Inferior parietal cortex (tissue), 1 donor: ENCODE measurements at regions not wholly inside any gene's neighbourhood (a gene's known extent, or its start where the extent isn't known, plus 50 kb on each side); places are given as distances from the start of the nearest gene placed in this dataset.

Experiments used
- DNase-seq: peaks from one replicate; pipeline ENCODE4 v3.0.0-alpha.2; 2016; ENCODE audit errors: extremely low spot score

GRCh38 chr3:18635215-18635614 is 210.1 kb upstream of the SATB1 start:
- no peak for DNase-seq

DNA sequence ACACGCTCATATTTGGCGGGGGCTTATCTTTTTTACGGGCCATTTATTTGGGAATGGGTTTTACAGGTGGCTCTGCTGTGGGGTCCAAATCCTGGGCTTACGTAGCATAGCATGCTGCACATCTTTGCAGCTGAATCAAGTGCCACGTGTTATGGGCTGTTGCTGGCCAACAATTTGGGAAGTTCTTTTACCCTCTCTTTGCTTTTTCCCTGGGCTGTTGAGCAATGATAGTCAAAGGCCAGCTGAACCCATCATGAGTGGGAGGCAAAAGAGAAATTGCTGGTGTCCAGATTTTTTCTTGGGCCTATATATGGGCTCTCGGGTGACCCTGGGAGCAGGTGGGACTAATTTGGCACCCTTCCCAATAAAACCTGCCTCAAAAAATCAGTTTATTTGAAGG is 209.3 kb upstream of the SATB1 start:
- no peak for DNase-seq

DNA sequence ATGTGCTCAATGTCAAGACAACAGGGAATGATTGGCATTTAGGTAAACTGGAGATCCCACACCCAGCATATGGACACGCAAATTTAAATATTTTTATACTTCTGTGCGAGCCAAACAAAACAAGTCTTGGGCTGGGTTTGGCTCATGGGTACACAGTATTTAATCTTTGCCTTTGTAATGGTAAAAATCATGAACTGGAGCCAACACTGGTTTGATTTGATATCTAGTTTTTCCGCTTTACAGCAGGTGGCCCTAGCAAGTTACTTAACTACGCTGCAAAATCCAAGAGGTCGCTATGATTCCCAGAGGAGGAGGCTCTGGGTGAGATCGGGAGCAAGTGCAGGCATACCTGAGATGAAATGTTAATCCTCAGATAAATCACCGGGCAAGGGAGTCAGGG is 207.9 kb upstream of the SATB1 start:
- DNase-seq: no peak

DNA sequence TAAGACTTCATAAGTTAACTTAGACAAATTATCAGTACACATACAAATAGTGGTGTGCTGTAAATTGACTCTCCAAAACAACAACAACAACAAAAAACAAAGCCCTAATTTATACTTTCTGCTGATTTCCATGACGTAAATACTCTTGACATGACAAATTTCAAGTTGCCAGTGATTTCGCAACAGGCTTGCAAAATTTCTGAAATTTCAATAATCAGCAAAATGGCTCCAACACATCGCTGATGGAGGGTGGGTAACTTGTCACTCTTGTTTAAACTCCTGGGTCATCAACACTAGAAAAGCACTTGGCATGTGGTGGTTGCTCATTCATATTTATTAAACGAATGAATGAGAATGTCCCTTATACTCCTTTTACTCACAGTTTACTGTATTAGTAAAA is 205.2 kb upstream of the SATB1 start:
- no peak for DNase-seq

DNA sequence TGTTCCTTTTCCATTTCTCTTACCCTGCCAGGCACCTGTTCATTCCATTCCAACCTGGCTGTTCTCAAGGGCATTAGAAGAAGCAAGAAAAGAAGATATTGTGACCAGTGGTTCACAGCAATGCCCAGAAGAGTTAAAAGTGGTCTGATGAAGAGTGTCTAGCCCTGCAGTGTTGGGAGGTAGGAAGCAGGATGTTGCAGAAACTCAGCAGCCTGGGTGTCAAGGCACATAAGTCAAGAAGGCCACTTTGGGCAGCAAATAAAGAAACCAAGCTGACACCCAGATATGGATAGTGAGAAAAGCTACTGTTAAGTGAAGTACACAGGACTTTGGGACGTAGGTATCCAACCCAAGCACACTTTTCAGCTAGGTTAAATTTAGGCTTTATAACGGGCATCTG is 199.9 kb upstream of the SATB1 start:
- DNase-seq: no peak

DNA sequence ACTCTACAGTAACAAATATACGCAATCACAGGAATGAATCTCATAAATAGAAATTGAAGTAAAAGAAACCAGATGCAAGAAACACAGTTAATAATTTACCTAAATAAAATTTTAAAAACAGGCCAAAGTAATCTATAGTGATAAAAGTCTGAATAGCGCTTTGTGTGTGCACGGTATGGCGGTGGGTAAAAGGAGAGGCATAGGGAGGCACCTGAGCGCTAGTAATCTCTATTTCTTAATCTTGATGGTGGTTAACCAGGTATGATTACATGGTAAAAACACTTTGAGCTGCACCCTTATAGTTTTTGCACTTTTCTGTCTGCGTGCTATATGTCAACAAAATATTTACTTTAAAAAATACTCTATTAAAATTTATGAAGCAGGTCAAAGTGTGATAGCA is 198.1 kb upstream of the SATB1 start:
- DNase-seq: no peak

DNA sequence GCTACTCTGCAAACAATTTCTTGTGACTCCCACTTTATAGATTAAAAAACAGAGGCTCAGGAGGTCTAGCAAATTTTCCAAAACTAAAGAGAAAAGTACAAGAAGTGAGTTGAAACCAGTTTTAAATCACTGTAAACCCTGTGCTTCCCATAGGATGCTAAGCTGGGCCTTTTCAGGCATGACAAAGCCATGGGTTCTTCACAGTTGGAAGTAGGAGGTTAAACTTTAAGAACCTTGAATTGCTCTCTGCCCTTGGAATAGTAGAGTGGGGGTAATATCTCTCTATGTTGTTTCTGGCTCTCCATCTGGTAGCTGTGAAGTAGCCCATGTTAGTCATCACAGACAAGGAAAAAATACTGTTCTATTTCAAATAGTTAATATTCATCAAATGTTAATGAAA is 193.6 kb upstream of the SATB1 start:
- DNase-seq: no peak

DNA sequence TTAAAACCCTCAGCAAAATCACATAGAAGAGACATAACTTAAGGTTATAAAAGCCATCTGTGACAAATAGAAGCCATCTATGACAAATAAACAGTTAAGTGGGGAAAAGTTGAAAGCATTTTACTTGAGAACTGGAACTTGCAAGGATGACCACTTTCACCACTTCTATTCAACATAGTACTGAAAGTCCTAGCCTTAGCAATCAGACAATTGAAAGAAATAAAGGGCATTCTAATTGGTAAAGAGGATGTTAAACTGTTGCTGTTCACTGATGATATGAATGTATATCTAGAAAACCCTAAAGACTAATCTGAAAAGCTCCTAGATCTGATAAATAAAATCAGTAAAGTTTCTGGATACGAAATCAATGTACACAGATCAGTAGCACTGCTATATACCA is 186.9 kb upstream of the SATB1 start:
- no peak for DNase-seq

DNA sequence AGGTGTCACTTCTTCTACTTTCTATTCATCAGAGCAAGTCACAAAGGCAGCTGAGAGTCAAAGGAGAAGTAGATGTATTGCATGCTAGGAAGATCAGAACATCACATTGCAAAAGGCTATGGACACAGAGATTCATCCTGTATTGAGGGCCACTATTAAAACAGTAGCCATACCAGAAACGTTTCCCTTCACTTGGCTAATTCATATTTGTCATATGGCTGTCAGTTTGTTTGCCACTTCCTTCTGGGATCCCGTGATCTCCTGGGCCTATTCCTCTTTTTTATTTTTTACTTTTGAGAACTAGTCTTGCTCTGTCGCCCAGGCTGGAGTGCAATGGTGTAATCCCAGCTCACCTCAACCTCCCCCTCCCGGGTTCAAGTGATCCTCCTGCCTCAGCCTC is 184.0 kb upstream of the SATB1 start:
- no peak for DNase-seq

- no peak for DNase-seq
These were observed 172.8 kb upstream of the SATB1 start for GRCh38 chr3:18597919-18598318.

DNA sequence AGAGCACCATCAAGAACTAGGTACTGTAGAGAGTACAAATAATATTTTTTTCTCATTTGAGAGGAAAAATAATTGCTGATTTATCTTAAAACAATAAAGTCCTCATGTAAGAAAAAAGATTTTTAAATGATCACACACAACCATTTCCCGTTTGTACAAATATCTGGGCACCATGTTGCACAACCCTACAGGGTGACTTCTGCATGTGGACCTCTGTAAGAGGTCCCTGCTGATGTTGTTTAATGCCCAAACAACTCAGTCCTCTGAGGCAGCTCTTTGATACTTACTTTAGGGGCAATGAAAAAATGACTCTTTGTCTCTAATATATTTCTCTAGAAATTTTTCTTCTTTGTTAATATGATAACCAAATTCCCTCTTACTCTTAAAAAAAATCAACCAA is 168.1 kb upstream of the SATB1 start:
- no peak for DNase-seq

DNA sequence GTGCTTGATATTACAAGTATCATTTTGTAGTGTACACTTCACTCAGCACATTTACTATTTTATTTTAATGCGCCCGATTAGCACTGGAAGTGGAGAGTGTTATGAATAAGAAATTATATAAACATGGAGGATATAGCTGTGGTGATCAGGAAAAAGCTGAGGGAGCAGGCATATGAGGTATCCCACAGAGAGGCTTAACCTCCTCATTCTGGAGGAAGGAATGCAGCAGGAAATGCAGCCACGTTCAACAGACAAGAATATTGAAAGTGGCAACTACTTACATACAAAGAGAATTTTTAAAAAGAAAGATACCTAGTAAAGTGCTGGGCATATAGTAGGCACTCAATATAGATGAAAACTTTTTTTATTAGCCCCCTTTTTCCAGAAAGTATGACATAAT is 166.0 kb upstream of the SATB1 start:
- DNase-seq: no peak

DNA sequence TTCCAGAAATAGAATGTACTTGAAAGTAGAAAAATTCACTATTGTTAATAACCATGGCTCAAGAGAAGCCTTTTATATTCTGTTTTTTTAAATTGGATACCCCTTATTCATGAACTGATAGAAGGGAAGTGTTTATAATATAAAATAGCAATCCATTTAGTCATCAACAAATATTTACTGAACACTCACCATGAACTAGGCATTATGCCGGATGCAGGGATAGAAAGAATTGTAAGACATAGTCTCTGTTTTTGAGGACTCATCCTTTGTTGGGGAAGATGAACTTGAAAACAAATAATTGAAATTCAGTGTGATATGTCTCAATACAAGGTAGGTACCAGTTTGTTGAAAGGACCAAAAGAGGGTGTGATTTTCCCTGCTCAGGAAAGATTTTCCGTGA is 160.9 kb upstream of the SATB1 start:
- DNase-seq: no peak

GRCh38 chr3:18585004-18585968 is 160.1 kb upstream of the SATB1 start:
- no peak for DNase-seq

DNA sequence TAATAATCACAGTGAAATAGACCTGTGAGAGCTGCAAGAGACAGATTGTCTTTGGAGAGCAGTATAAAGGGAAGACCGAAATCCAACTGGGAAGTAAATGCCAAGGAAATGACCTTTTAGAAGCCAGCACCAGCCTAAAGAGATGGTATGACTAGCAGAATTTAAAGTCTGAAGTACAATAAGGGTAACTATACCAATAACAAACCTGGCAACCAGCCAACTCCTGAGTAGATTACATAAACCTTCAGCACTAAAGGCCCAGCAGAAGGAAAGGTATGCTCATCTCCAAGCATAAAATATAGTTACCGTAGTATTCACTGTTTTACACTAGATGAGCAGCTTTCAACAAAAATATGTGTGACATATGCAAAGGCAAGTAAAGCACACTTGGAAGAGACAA is 155.1 kb upstream of the SATB1 start:
- DNase-seq: no peak

DNA sequence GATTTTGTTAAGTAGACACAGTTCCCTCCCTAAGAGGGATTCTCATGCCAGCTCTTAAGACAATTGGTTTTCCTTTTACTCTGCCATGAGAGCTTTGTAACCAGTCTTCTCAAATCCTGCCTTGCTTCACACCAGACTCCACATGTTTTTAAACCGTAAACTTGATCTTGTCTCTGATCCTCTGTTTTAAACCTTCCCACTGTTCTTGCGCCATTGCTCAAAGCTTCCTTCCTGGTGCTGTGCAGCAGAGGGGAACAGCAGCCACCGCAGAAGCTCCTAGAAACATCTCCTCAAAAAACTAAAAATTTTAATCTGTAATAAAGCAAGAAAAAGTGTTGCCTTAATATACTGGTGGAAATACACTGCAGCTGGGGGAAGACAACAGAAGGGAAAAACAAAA is 154.5 kb upstream of the SATB1 start:
- no peak for DNase-seq

- no peak for DNase-seq
These were observed 150.4 kb upstream of the SATB1 start for GRCh38 chr3:18575573-18575972.

GRCh38 chr3:18572809-18573208 is 147.7 kb upstream of the SATB1 start:
- DNase-seq: no peak

DNA sequence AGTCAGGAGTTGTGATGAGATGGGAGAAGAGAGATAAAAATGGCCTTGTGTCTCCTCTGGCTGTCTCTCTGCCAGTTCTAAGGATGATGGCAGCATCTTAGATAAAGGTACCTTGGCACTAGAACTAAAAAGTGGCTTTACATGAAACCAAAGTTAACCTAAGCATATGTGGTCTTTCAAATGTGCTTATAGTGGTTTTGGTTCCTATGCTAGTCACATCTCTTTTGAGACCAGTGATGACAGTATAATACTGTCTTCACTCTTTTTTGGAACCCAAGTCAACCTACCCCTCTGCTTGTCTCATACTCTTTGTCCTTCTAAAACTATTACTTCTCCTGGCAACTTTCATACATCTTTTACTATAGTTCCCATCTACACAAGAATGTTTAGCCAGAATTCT is 142.2 kb upstream of the SATB1 start:
- DNase-seq: no peak

DNA sequence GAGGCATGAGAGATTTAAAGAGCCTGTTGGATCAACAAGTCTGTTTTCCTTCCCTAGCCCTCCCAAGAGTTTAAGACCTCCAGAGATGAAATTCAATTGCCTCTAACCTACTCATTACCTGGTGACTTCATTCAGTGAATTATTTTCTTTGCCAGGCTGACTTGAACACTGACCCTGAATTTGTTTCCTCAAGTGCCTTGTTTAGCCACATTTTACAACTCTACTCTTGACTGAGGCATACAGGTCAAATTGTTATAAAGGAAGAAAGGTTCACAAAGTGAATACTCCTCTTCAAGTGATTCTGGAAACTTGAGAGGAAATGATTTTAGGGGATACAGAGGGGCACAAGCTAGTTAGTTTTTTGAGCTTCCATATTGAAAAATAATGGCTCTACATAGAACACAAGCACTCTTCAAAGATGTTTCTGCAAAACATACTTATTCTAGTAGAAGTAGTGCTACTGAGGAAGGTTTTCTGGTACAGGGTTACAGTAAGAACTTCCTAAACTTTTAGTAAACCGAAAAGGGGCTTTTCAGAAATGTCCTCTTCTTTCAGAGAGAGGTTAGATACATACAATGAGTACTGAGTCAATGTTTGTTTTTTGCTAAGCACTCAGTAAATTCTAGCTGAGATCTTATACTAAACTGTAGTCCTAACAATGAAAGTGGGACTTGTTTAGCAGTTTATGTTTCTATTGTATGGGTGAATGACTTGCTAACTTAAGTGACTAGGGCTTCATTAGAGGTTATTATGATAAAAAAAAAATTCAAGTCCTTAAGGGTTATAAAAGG is 137.4 kb upstream of the SATB1 start:
- no peak for DNase-seq

DNA sequence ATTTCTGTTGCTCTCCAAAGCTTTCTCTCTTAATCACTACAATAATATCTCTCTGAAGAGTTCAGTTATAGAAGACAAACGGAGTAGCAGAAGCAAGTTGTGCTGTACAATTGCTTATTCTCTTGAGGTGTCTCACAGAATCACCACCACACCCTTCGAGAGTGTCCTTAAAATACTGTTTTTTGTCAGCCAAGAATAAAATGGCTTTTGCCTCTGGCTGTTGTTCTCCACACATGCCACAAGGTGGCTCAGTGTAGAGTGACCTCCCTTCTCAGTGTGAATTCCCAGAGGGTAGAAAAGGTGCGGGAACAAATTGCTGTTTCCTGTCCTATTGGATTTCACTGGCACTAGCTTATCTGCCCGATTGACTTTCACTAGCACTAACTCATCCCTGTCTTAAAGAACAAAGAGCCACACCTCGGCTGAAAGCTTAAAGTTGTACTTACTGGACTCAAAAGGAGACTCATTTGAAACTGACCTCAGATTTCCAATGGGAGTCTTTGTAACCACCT is 134.2 kb upstream of the SATB1 start:
- peak; percentile 25 for DNase-seq

DNA sequence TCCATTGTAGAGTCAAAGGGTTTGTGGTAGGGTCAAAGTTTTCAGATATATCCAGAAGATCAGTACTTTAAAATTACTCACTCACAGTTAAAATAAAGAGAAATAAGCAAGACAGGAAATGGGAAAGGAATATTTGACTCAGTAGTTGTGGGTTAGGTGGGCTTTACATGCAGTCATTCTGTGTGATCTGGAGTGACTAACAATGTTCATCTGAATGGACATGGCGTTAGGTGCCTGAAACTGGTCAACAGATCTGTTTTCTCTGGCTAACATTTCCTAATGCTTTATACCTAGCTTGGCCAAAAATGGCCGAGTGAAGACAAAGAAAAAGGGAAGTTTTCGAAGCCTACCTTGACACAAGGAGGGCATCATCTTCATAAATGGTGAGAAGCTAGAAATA is 133.4 kb upstream of the SATB1 start:
- DNase-seq: no peak

DNA sequence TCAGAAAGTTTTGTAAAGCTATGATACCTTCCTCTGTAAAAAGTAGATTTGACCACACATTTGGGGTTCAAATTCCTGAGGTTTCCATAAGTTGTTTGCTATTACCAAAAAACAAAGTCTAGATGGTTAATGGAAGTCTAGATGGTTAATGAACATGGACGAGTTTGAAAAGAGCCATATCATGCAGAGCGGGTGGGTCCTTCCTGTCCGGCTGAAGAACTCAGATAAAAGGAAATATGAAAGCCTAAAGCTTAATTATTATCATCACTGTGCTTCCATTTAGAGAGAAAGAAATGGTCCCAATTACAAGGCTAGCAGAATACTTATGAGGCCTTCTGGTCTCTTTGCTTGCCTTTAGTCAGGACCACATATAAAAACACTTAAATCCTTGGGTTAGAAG is 132.1 kb upstream of the SATB1 start:
- DNase-seq: no peak
